Esophagus muscularis mucosa (tissue), 4 donors: ENCODE measurements at regions not wholly inside any gene's neighbourhood (a gene's known extent, or its start where the extent isn't known, plus 50 kb on each side); places are given as distances from the start of the nearest gene placed in this dataset.
A peak's percentile ranks its signal among the peaks of the same experiment; 100 is the strongest.

Experiments used
- DNase-seq: peaks from one replicate; pipeline ENCODE4 v3.0.0-alpha.2; 2017; ENCODE audit errors: extremely low spot score
- H3K27ac ChIP-seq, 4 donors: fragments of 200-600 bp; sonication (generic); replicated peaks in 1 of 4; 1 replicate in 3 of 4; 2 replicates in 1 of 4; pipeline ENCODE4 v1.5.1; 2016 to 2019; ENCODE audit warnings: mild to moderate bottlenecking in 1 of 4
- H3K27me3 ChIP-seq, 4 donors: fragments of 200-600 bp; sonication (generic); one replicate each; pipeline versions ENCODE4 v1.5.1 to v1.6.0; 2016 to 2019
- H3K36me3 ChIP-seq, 4 donors: fragments of 200-600 bp; sonication (generic); one replicate each; pipeline ENCODE4 v1.5.1; 2016 to 2019
- H3K4me1 ChIP-seq, 4 donors: fragments of 200-600 bp; sonication (generic); one replicate each; pipeline ENCODE4 v1.5.1; 2016 to 2019
- H3K4me3 ChIP-seq, 4 donors: fragments of 200-600 bp; sonication (generic); 1 replicate in 2 of 4; 2 replicates in 2 of 4; pipeline ENCODE4 v1.5.1; 2016 to 2019; ENCODE audit warnings: mild to moderate bottlenecking in 4 of 4, moderate library complexity in 1 of 4
- H3K9me3 ChIP-seq, 4 donors: fragments of 200-600 bp; sonication (generic); 1 replicate in 3 of 4; 2 replicates in 1 of 4; pipeline ENCODE4 v1.5.1; 2016 to 2019
- CTCF ChIP-seq, 3 experiments: fragments of 200-600 bp in 2 of 3; fragments of 450-650 bp in 1 of 3; sonication (generic) in 2 of 3; IDR thresholded peaks; one replicate each; pipeline ENCODE4 v1.5.1; 2017 to 2019; ENCODE audit warnings: antibody characterized with exemption in 3 of 3, mild to moderate bottlenecking in 2 of 3, moderate library complexity in 1 of 3
- EP300 ChIP-seq: sonication (generic); formaldehyde crosslinking; IDR thresholded peaks from one replicate; pipeline ENCODE4 v1.6.1; 2017; ENCODE audit warnings: antibody characterized with exemption
- POLR2A ChIP-seq: fragments of 450-650 bp; IDR thresholded peaks from one replicate; pipeline ENCODE4 v1.6.1; 2017; ENCODE audit warnings: antibody characterized with exemption, moderate library complexity, mild to moderate bottlenecking, low read depth
- POLR2AphosphoS5 ChIP-seq, 2 donors: sonication (generic); formaldehyde crosslinking; IDR thresholded peaks; one replicate each; pipeline ENCODE4 v1.6.1; 2017; ENCODE audit warnings: antibody characterized with exemption in 2 of 2
- WGBS: methylation state at CpG from one replicate; pipeline ENCODE4 v1.1.5; 2018; 5-methylcytosine and 5-hydroxymethylcytosine counted together
- intact Hi-C: fragments of 100-400 bp; cut with DNase I; formaldehyde crosslinking; loops from one replicate; pipeline ENCODE4 v1.15.1; 2023

- peaks cover 0 to 34% (median 0%) of the 10 kb centered on the region in 4 donors for H3K27me3 ChIP-seq
- H3K9me3 ChIP-seq: no peaks in the 10 kb centered on the region
- intact Hi-C loops: no loop called here
- H3K27ac ChIP-seq: no peak overlapping the region
- H3K4me3 ChIP-seq: peak overlapping the region; percentile 25 to 47 (median 40)
- WGBS: 38% methylated on average over 25 of the region's 36 CpGs
- H3K4me1 ChIP-seq: peaks cover 0 to 12% (median 10%) of the 10 kb centered on the region in 4 donors
- no peaks in the 10 kb centered on the region for H3K36me3 ChIP-seq
- TF ChIP-seq CTCF (IDR thresholded peaks at IDR 0.05) (no peak), POLR2AphosphoS5 (IDR thresholded peaks at IDR 0.05) (no peak), POLR2A (no peak), EP300 (no peak)
- DNase-seq: no peak
Observed at GRCh38 chr7:32318300-32319011, 171.7 kb downstream of the LSM5 start.

GRCh38 chr7:32316839-32317238 lies 173.3 kb downstream of the LSM5 start:
- no peak for DNase-seq
- WGBS: 72% methylated on average over 4 of the region's 4 CpGs
- TF ChIP-seq CTCF (IDR thresholded peaks at IDR 0.05): no peak
- no peak for TF ChIP-seq EP300
- TF ChIP-seq POLR2AphosphoS5 (IDR thresholded peaks at IDR 0.05): no peak
- no peak for TF ChIP-seq POLR2A

GRCh38 chr7:32314761-32315160 lies 175.4 kb downstream of the LSM5 start:
- WGBS: 87% methylated on average over 2 of the region's 2 CpGs
- no peak for DNase-seq
- intact Hi-C loops: no loop called here
- Histone ChIP-seq H3K27ac (no peak overlapping the region), H3K9me3 (no peaks in the 10 kb centered on the region), H3K27me3 (peaks cover 0 to 34% (median 0%) of the 10 kb centered on the region in 4 donors), H3K4me1 (peaks cover 0 to 12% (median 10%) of the 10 kb centered on the region in 4 donors), H3K36me3 (no peaks in the 10 kb centered on the region), H3K4me3 (no peak overlapping the region)
- TF ChIP-seq POLR2AphosphoS5 (IDR thresholded peaks at IDR 0.05) (no peak), POLR2A (no peak)

More at GRCh38 chr7:32316839-32317238, 173.3 kb downstream of the LSM5 start:
- no peak overlapping the region for H3K4me3 ChIP-seq
- no peak overlapping the region for H3K27ac ChIP-seq
- intact Hi-C loops: no loop called here
- H3K4me1 ChIP-seq: peaks cover 0 to 12% (median 10%) of the 10 kb centered on the region in 4 donors
- no peaks in the 10 kb centered on the region for H3K9me3 ChIP-seq
- peaks cover 0 to 34% (median 0%) of the 10 kb centered on the region in 4 donors for H3K27me3 ChIP-seq
- no peaks in the 10 kb centered on the region for H3K36me3 ChIP-seq

- WGBS: 66% methylated on average over 3 of the region's 3 CpGs
- H3K27me3 ChIP-seq: peaks cover 0 to 47% (median 11%) of the 10 kb centered on the region in 4 donors
- H3K4me1 ChIP-seq: peaks cover 0 to 16% (median 13%) of the 10 kb centered on the region in 4 donors
- intact Hi-C loops: no loop called here
- no peak overlapping the region for H3K4me3 ChIP-seq
- no peaks in the 10 kb centered on the region for H3K36me3 ChIP-seq
- no peak for DNase-seq
- TF ChIP-seq POLR2A (no peak), CTCF (IDR thresholded peaks at IDR 0.05) (no peak), POLR2AphosphoS5 (IDR thresholded peaks at IDR 0.05) (no peak), EP300 (no peak)
- no peaks in the 10 kb centered on the region for H3K9me3 ChIP-seq
- H3K27ac ChIP-seq: no peak overlapping the region
Observed at GRCh38 chr7:32301427-32301826, 188.8 kb downstream of the LSM5 start.

GRCh38 chr7:32299133-32299702 lies 191.0 kb downstream of the LSM5 start:
- Histone ChIP-seq H3K27me3 (peaks cover 0 to 48% (median 11%) of the 10 kb centered on the region in 4 donors), H3K36me3 (no peaks in the 10 kb centered on the region), H3K9me3 (no peaks in the 10 kb centered on the region), H3K27ac (peak overlapping the region in 1 of 4 donors; percentile 62), H3K4me1 (peaks cover 0 to 16% (median 13%) of the 10 kb centered on the region in 4 donors), H3K4me3 (peak overlapping the region; percentile 48 to 58 (median 50))
- intact Hi-C loops: no loop called here
- no peak for DNase-seq
- WGBS: 37% methylated on average over 12 of the region's 17 CpGs
- TF ChIP-seq POLR2A: no peak
